Gastrocnemius medialis (tissue), 4 donors: ENCODE measurements at regions not wholly inside any gene's neighbourhood (a gene's known extent, or its start where the extent isn't known, plus 50 kb on each side); places are given as distances from the start of the nearest gene placed in this dataset.

Source experiments
- POLR2A ChIP-seq, 2 donors: fragments of 450-650 bp; IDR thresholded peaks; one replicate each; pipeline ENCODE4 v1.6.1; 2017; ENCODE audit warnings: antibody characterized with exemption in 2 of 2, mild to moderate bottlenecking in 2 of 2, moderate library complexity in 2 of 2
- TF ChIP-seq, protein P1 (sequence below), 5 experiments: fragments of 450-650 bp in 3 of 5; fragments of 200-600 bp in 2 of 5; sonication (generic) in 2 of 5; IDR thresholded peaks in 4 of 5; conservative IDR thresholded peaks in 1 of 5; 1 replicate in 4 of 5; 2 replicates in 1 of 5; pipeline ENCODE4 v1.5.1; 2016 to 2019; ENCODE audit warnings: antibody characterized with exemption in 5 of 5, mild to moderate bottlenecking in 3 of 5, moderate library complexity in 3 of 5

DNA sequence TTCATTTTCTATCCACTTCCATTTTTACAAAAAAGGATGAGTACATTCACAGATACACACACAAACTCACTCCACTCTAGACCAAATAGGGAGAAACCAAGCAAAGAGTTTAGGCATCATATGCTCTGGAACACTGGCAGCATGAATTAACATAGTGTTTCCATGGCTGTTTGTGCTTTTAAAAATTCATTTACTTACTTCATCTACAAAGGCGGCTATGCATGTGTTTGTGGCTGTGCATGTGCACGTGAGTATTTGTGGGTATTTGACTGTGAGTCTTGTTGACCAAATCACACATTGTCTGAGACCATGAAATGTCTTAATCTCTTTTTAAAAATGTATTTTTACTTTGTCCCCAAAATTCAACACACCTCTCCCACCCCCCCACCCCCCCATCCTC is 203.0 kb upstream of the SESN3 start:
- TF ChIP-seq, protein P1, sequence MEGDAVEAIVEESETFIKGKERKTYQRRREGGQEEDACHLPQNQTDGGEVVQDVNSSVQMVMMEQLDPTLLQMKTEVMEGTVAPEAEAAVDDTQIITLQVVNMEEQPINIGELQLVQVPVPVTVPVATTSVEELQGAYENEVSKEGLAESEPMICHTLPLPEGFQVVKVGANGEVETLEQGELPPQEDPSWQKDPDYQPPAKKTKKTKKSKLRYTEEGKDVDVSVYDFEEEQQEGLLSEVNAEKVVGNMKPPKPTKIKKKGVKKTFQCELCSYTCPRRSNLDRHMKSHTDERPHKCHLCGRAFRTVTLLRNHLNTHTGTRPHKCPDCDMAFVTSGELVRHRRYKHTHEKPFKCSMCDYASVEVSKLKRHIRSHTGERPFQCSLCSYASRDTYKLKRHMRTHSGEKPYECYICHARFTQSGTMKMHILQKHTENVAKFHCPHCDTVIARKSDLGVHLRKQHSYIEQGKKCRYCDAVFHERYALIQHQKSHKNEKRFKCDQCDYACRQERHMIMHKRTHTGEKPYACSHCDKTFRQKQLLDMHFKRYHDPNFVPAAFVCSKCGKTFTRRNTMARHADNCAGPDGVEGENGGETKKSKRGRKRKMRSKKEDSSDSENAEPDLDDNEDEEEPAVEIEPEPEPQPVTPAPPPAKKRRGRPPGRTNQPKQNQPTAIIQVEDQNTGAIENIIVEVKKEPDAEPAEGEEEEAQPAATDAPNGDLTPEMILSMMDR (IDR thresholded peaks at IDR 0.05 in 4 of 5, conservative IDR thresholded peaks at IDR 0.05 in 1 of 5), result no peak
- no peak for TF ChIP-seq POLR2A (IDR thresholded peaks at IDR 0.05)
